SK-N-MC (cell line): ENCODE measurements at regions not wholly inside any gene's neighbourhood (a gene's known extent, or its start where the extent isn't known, plus 50 kb on each side); places are given as distances from the start of the nearest gene placed in this dataset.

ENCODE experiments used
- EZH2 ChIP-seq: fragments of 200-600 bp; sonication (generic); IDR thresholded peaks from one replicate; pipeline ENCODE4 v1.6.1; 2017; ENCODE audit warnings: antibody characterized with exemption
- POLR2AphosphoS5 ChIP-seq: IDR thresholded peaks from 2 replicates; pipeline ENCODE4 v1.6.1; 2012; ENCODE audit warnings: mild to moderate bottlenecking, low read depth, low read length, borderline replicate concordance

GRCh38 chr15:26179906-26180305 lies 316.8 kb upstream of the ATP10A start:
- no peak for TF ChIP-seq EZH2
- TF ChIP-seq POLR2AphosphoS5 = no peak
